GM23338 (cell line): ENCODE measurements at regions not wholly inside any gene's neighbourhood (a gene's known extent, or its start where the extent isn't known, plus 50 kb on each side); places are given as distances from the start of the nearest gene placed in this dataset.

Experiments
- ATAC-seq: fragments of 200-7000 bp; cut with Tn5 transposase; 3 replicates; pipeline ENCODE4 v1.9.1; 2020
- DNase-seq: peaks from one replicate; pipeline ENCODE4 v3.0.0-alpha.2; 2015; ENCODE audit warnings: low spot score
- H2AFZ ChIP-seq: fragments of 200-600 bp; sonication (generic); 2 replicates; pipeline ENCODE4 v1.8.0; 2016; ENCODE audit warnings: antibody characterized with exemption, mild to moderate bottlenecking, moderate library complexity
- H3F3A ChIP-seq: fragments of 200-600 bp; sonication (generic); replicated peaks from 2 replicates; pipeline ENCODE4 v1.8.0; 2017; ENCODE audit warnings: antibody characterized with exemption, mixed run types, low read depth
- H3K27ac ChIP-seq: fragments of 200-600 bp; sonication (generic); 2 replicates; pipeline ENCODE4 v1.6.1; 2016; ENCODE audit warnings: low read depth
- H3K27me3 ChIP-seq: fragments of 200-600 bp; sonication (generic); 2 replicates; pipeline ENCODE4 v1.8.0; 2016; ENCODE audit warnings: mild to moderate bottlenecking, mixed run types, moderate library complexity; ENCODE audit not compliant: insufficient read depth
- H3K36me3 ChIP-seq: fragments of 200-600 bp; sonication (generic); 2 replicates; pipeline ENCODE4 v1.8.0; 2016; ENCODE audit warnings: mild to moderate bottlenecking; ENCODE audit not compliant: insufficient read depth
- H3K4me1 ChIP-seq: fragments of 200-600 bp; sonication (generic); 2 replicates; pipeline ENCODE4 v1.8.0; 2016; ENCODE audit warnings: mild to moderate bottlenecking, moderate library complexity; ENCODE audit not compliant: insufficient read depth
- H3K4me2 ChIP-seq: fragments of 200-600 bp; sonication (generic); 2 replicates; pipeline ENCODE4 v1.7.1; 2017; ENCODE audit warnings: mixed run types
- H3K4me3 ChIP-seq: fragments of 200-600 bp; sonication (generic); 2 replicates; pipeline ENCODE4 v1.6.1; 2016; ENCODE audit warnings: mixed run types
- H3K79me2 ChIP-seq: fragments of 200-600 bp; sonication (generic); replicated peaks from 2 replicates; pipeline ENCODE4 v1.8.0; 2017; ENCODE audit warnings: mild to moderate bottlenecking; ENCODE audit not compliant: insufficient read depth
- H3K9me2 ChIP-seq: fragments of 200-600 bp; sonication (generic); 2 replicates; pipeline ENCODE4 v1.8.0; 2017; ENCODE audit not compliant: insufficient read depth
- H4K20me1 ChIP-seq: fragments of 200-600 bp; sonication (generic); replicated peaks from 2 replicates; pipeline ENCODE4 v1.8.0; 2017; ENCODE audit warnings: mild to moderate bottlenecking; ENCODE audit not compliant: insufficient read depth
- H3K27ac Mint-ChIP-seq: 2 replicates; pipeline ENCODE4 v1.8.0; 2020; ENCODE audit warnings: inconsistent platforms, mild to moderate bottlenecking, moderate library complexity, mixed read lengths
- H3K27me3 Mint-ChIP-seq: 3 replicates; pipeline ENCODE4 v1.8.0; 2022; ENCODE audit warnings: low read depth, mild to moderate bottlenecking, moderate library complexity, mixed read lengths, inconsistent platforms; ENCODE audit not compliant: insufficient read depth, poor library complexity
- H3K36me3 Mint-ChIP-seq: 3 replicates; pipeline ENCODE4 v1.8.0; 2021; ENCODE audit warnings: low read depth, mild to moderate bottlenecking, inconsistent platforms, moderate library complexity, mixed read lengths
- H3K4me1 Mint-ChIP-seq: 3 replicates; pipeline ENCODE4 v1.8.0; 2020; ENCODE audit warnings: mild to moderate bottlenecking, inconsistent platforms, mixed read lengths
- H3K4me3 Mint-ChIP-seq: 3 replicates; pipeline ENCODE4 v1.8.0; 2021; ENCODE audit warnings: moderate library complexity, mild to moderate bottlenecking, inconsistent platforms, mixed read lengths
- H3K9me3 Mint-ChIP-seq: 3 replicates; pipeline ENCODE4 v1.8.0; 2020; ENCODE audit warnings: moderate library complexity, mild to moderate bottlenecking, inconsistent platforms, mixed read lengths
- CREB1 ChIP-seq: fragments of 250-450 bp; sonication (Bioruptor Pico); IDR thresholded peaks from 2 replicates; pipeline ENCODE4 v1.5.0; 2020; ENCODE audit warnings: low read depth, mild to moderate bottlenecking, moderate library complexity
- EZH2 ChIP-seq: fragments of 200-600 bp; sonication (generic); IDR thresholded peaks from one replicate; pipeline ENCODE4 v1.8.0; 2017; ENCODE audit warnings: antibody characterized with exemption, mild to moderate bottlenecking, low read depth; ENCODE audit not compliant: unreplicated experiment
- EZH2phosphoT487 ChIP-seq: fragments of 200-600 bp; sonication (generic); IDR thresholded peaks from one replicate; pipeline ENCODE4 v1.8.1; 2018; ENCODE audit warnings: antibody characterized with exemption; ENCODE audit not compliant: unreplicated experiment
- JUNB ChIP-seq: IDR thresholded peaks from one replicate; pipeline ENCODE4 v1.6.1; 2016; ENCODE audit warnings: antibody characterized with exemption; ENCODE audit not compliant: unreplicated experiment
- NANOG ChIP-seq: IDR thresholded peaks from 2 replicates; pipeline ENCODE4 v1.6.1; 2016; ENCODE audit warnings: antibody characterized with exemption, borderline replicate concordance
- POLR2AphosphoS5 ChIP-seq: IDR thresholded peaks from 2 replicates; pipeline ENCODE4 v1.6.1; 2016; ENCODE audit warnings: antibody characterized with exemption, low read depth
- STAT1 ChIP-seq: IDR thresholded peaks from one replicate; pipeline ENCODE4 v1.6.1; 2016; ENCODE audit warnings: antibody characterized with exemption; ENCODE audit not compliant: unreplicated experiment
- ZNF114 ChIP-seq: fragments of 250-450 bp; sonication (Bioruptor Pico); IDR thresholded peaks from 2 replicates; pipeline ENCODE4 v1.5.0; 2020; ENCODE audit warnings: mild to moderate bottlenecking, moderate library complexity
- ZNF331 ChIP-seq: fragments of 250-450 bp; sonication (Bioruptor Pico); IDR thresholded peaks from 2 replicates; pipeline ENCODE4 v1.5.0; 2020; ENCODE audit warnings: low read depth, mild to moderate bottlenecking, moderate library complexity
- TF ChIP-seq, protein P1 (sequence below): IDR thresholded peaks from 2 replicates; pipeline ENCODE4 v1.6.1; 2016; ENCODE audit warnings: antibody characterized with exemption
- TF ChIP-seq, protein P2 (sequence below): IDR thresholded peaks from one replicate; pipeline ENCODE4 v1.6.1; 2018; ENCODE audit warnings: antibody characterized with exemption; ENCODE audit not compliant: unreplicated experiment
- TF ChIP-seq, protein P3 (sequence below): fragments of 250-450 bp; sonication (Bioruptor Pico); IDR thresholded peaks from 2 replicates; pipeline ENCODE4 v1.5.0; 2020; ENCODE audit warnings: mild to moderate bottlenecking, moderate library complexity
- TF ChIP-seq, protein P4 (sequence below), 2 experiments: fragments of 200-600 bp in 1 of 2; sonication (generic) in 1 of 2; conservative IDR thresholded peaks; 2 replicates each; pipeline versions ENCODE4 v1.5.1 to v1.6.1; 2016 to 2017; ENCODE audit warnings: antibody characterized with exemption in 2 of 2, low read depth in 2 of 2, mild to moderate bottlenecking in 2 of 2, moderate library complexity in 1 of 2

DNA sequence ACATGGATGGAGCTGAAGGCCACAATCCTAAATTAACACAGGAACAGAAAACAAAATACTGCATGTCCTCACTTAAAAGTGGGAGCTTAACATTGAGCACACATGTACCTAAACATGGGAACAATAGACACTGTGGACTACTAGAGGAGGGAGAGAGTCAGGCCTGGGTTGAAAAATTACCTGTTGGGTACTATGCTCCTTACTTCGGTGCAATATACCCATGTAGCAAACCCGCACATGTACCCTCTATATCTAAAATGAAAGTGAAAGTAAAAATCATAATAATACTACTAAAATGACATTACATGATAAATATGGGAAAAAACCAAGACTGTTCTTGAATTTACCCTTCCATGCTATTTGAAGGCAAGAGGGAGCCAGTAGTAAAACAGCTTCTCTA is 1273.8 kb upstream of the ADGRB3 start:
- Mint-ChIP-seq H3K36me3 (no peaks in the 10 kb centered on the region), H3K4me3 (no peak overlapping the region), H3K9me3 (no peaks in the 10 kb centered on the region; the same call in 2 of the 3 replicates), H3K27ac (no peak overlapping the region), H3K27me3 (no peaks in the 10 kb centered on the region), H3K4me1 (no peaks in the 10 kb centered on the region)
- H4K20me1 ChIP-seq, result no peaks in the 10 kb centered on the region
- no peaks in the 10 kb centered on the region for H3K36me3 ChIP-seq
- ATAC-seq, result no peak
- H3K4me1 ChIP-seq, result no peaks in the 10 kb centered on the region
- no peaks in the 10 kb centered on the region for H3F3A ChIP-seq
- no peak for DNase-seq
- no peak overlapping the region for H2AFZ ChIP-seq
- no peaks in the 10 kb centered on the region for H3K27me3 ChIP-seq
- TF ChIP-seq, protein P1, sequence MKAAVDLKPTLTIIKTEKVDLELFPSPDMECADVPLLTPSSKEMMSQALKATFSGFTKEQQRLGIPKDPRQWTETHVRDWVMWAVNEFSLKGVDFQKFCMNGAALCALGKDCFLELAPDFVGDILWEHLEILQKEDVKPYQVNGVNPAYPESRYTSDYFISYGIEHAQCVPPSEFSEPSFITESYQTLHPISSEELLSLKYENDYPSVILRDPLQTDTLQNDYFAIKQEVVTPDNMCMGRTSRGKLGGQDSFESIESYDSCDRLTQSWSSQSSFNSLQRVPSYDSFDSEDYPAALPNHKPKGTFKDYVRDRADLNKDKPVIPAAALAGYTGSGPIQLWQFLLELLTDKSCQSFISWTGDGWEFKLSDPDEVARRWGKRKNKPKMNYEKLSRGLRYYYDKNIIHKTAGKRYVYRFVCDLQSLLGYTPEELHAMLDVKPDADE, result no peak
- TF ChIP-seq EZH2phosphoT487 (no peak), STAT1 (no peak), EZH2 (no peak), JUNB (no peak), CREB1 (CRISPR knock-in tag) (no peak), ZNF331 (CRISPR knock-in tag) (no peak), POLR2AphosphoS5 (no peak), NANOG (no peak), ZNF114 (CRISPR knock-in tag) (no peak)
- TF ChIP-seq, protein P2, sequence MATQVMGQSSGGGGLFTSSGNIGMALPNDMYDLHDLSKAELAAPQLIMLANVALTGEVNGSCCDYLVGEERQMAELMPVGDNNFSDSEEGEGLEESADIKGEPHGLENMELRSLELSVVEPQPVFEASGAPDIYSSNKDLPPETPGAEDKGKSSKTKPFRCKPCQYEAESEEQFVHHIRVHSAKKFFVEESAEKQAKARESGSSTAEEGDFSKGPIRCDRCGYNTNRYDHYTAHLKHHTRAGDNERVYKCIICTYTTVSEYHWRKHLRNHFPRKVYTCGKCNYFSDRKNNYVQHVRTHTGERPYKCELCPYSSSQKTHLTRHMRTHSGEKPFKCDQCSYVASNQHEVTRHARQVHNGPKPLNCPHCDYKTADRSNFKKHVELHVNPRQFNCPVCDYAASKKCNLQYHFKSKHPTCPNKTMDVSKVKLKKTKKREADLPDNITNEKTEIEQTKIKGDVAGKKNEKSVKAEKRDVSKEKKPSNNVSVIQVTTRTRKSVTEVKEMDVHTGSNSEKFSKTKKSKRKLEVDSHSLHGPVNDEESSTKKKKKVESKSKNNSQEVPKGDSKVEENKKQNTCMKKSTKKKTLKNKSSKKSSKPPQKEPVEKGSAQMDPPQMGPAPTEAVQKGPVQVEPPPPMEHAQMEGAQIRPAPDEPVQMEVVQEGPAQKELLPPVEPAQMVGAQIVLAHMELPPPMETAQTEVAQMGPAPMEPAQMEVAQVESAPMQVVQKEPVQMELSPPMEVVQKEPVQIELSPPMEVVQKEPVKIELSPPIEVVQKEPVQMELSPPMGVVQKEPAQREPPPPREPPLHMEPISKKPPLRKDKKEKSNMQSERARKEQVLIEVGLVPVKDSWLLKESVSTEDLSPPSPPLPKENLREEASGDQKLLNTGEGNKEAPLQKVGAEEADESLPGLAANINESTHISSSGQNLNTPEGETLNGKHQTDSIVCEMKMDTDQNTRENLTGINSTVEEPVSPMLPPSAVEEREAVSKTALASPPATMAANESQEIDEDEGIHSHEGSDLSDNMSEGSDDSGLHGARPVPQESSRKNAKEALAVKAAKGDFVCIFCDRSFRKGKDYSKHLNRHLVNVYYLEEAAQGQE, result no peak
- TF ChIP-seq, protein P3, sequence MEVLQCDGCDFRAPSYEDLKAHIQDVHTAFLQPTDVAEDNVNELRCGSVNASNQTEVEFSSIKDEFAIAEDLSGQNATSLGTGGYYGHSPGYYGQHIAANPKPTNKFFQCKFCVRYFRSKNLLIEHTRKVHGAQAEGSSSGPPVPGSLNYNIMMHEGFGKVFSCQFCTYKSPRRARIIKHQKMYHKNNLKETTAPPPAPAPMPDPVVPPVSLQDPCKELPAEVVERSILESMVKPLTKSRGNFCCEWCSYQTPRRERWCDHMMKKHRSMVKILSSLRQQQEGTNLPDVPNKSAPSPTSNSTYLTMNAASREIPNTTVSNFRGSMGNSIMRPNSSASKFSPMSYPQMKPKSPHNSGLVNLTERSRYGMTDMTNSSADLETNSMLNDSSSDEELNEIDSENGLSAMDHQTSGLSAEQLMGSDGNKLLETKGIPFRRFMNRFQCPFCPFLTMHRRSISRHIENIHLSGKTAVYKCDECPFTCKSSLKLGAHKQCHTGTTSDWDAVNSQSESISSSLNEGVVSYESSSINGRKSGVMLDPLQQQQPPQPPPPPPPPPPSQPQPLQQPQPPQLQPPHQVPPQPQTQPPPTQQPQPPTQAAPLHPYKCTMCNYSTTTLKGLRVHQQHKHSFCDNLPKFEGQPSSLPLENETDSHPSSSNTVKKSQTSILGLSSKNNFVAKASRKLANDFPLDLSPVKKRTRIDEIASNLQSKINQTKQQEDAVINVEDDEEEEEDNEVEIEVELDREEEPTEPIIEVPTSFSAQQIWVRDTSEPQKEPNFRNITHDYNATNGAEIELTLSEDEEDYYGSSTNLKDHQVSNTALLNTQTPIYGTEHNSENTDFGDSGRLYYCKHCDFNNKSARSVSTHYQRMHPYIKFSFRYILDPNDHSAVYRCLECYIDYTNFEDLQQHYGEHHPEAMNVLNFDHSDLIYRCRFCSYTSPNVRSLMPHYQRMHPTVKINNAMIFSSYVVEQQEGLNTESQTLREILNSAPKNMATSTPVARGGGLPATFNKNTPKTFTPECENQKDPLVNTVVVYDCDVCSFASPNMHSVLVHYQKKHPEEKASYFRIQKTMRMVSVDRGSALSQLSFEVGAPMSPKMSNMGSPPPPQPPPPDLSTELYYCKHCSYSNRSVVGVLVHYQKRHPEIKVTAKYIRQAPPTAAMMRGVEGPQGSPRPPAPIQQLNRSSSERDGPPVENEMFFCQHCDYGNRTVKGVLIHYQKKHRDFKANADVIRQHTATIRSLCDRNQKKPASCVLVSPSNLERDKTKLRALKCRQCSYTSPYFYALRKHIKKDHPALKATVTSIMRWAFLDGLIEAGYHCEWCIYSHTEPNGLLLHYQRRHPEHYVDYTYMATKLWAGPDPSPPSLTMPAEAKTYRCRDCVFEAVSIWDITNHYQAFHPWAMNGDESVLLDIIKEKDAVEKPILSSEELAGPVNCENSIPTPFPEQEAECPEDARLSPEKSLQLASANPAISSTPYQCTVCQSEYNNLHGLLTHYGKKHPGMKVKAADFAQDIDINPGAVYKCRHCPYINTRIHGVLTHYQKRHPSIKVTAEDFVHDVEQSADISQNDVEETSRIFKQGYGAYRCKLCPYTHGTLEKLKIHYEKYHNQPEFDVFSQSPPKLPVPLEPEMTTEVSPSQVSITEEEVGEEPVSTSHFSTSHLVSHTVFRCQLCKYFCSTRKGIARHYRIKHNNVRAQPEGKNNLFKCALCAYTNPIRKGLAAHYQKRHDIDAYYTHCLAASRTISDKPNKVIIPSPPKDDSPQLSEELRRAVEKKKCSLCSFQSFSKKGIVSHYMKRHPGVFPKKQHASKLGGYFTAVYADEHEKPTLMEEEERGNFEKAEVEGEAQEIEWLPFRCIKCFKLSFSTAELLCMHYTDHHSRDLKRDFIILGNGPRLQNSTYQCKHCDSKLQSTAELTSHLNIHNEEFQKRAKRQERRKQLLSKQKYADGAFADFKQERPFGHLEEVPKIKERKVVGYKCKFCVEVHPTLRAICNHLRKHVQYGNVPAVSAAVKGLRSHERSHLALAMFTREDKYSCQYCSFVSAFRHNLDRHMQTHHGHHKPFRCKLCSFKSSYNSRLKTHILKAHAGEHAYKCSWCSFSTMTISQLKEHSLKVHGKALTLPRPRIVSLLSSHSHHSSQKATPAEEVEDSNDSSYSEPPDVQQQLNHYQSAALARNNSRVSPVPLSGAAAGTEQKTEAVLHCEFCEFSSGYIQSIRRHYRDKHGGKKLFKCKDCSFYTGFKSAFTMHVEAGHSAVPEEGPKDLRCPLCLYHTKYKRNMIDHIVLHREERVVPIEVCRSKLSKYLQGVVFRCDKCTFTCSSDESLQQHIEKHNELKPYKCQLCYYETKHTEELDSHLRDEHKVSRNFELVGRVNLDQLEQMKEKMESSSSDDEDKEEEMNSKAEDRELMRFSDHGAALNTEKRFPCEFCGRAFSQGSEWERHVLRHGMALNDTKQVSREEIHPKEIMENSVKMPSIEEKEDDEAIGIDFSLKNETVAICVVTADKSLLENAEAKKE, result no peak
- TF ChIP-seq, protein P4, sequence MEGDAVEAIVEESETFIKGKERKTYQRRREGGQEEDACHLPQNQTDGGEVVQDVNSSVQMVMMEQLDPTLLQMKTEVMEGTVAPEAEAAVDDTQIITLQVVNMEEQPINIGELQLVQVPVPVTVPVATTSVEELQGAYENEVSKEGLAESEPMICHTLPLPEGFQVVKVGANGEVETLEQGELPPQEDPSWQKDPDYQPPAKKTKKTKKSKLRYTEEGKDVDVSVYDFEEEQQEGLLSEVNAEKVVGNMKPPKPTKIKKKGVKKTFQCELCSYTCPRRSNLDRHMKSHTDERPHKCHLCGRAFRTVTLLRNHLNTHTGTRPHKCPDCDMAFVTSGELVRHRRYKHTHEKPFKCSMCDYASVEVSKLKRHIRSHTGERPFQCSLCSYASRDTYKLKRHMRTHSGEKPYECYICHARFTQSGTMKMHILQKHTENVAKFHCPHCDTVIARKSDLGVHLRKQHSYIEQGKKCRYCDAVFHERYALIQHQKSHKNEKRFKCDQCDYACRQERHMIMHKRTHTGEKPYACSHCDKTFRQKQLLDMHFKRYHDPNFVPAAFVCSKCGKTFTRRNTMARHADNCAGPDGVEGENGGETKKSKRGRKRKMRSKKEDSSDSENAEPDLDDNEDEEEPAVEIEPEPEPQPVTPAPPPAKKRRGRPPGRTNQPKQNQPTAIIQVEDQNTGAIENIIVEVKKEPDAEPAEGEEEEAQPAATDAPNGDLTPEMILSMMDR (conservative IDR thresholded peaks at IDR 0.05; ENCODE audit: low read depth in 2 of 2), result no peak
- no peak overlapping the region for H3K4me3 ChIP-seq
- H3K4me2 ChIP-seq, result no peak overlapping the region
- no peak overlapping the region for H3K27ac ChIP-seq
- H3K79me2 ChIP-seq, result no peaks in the 10 kb centered on the region
- no peaks in the 10 kb centered on the region for H3K9me2 ChIP-seq
